Keratinocyte (primary cell): ENCODE measurements at regions not wholly inside any gene's neighbourhood (a gene's known extent, or its start where the extent isn't known, plus 50 kb on each side); places are given as distances from the start of the nearest gene placed in this dataset.

Experiments used
- CTCF ChIP-seq, 3 experiments: IDR thresholded peaks in 1 of 3; conservative IDR thresholded peaks in 1 of 3; optimal IDR thresholded peaks in 1 of 3; 2 replicates in 2 of 3; 3 replicates in 1 of 3; pipeline versions ENCODE3 to v1.5.1; 2011; ENCODE audit warnings: low read length in 3 of 3, mild to moderate bottlenecking in 3 of 3, moderate library complexity in 2 of 3, control low read depth in 1 of 3, inconsistent platforms in 1 of 3; ENCODE audit not compliant: insufficient read depth in 2 of 3; ENCODE audit errors: extremely low read depth in 1 of 3
- EZH2 ChIP-seq: IDR thresholded peaks from one replicate; pipeline ENCODE4 v1.6.1; 2012; ENCODE audit warnings: inconsistent platforms, mild to moderate bottlenecking, low read length, moderate library complexity

- TF ChIP-seq CTCF (optimal IDR thresholded peaks at IDR 0.05 in 1 of 3, IDR thresholded peaks at IDR 0.05 in 1 of 3, conservative IDR thresholded peaks at IDR 0.05 in 1 of 3; ENCODE audit: extremely low read depth in 1 of 3, insufficient read depth in 2 of 3, low read length in 3 of 3) (no peak), EZH2 (no peak)
These were observed 183.6 kb downstream of the PLPP3 start for GRCh38 chr1:56395776-56396175.
